ENCODE measurements at regions not wholly inside any gene's neighbourhood (a gene's known extent, or its start where the extent isn't known, plus 50 kb on each side); places are given as distances from the start of the nearest gene placed in this dataset.

DNA sequence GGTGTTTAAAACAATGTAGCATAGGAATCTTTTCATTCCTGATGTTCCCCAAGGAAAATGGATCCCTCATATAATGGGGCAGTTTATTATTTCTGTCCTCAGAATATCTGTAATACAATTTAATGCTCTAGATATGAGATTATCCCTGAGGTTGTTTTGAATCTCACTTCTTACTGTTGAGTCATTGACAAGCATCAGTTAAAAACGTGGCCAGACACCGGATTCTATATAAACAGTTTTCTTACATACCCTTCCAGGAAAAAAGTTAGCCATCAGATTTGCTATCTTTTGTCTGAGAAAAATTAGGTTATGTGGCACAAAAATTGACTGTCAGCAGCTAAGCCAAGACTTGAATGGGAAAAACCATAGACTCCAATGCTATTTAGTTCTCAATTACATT is 539.8 kb upstream of the CELF2 start:
- TF ChIP-seq GATA2 (IDR thresholded peaks at IDR 0.05; ENCODE audit: low read depth, low read length): no peak
- no peak for TF ChIP-seq GATA3 (IDR thresholded peaks at IDR 0.05; ENCODE audit: low read depth, low read length)

Measured in SH-SY5Y (cell line).